WTC11 (cell line): ENCODE measurements at regions not wholly inside any gene's neighbourhood (a gene's known extent, or its start where the extent isn't known, plus 50 kb on each side); places are given as distances from the start of the nearest gene placed in this dataset.

ENCODE experiments used
- ATAC-seq: fragments of 200-7000 bp; cut with Tn5 transposase; 2 replicates; pipeline ENCODE4 v1.10.0; 2021; ENCODE audit warnings: mild to moderate bottlenecking, moderate library complexity
- CTCF ChIA-PET: fragments of 300-600 bp; sonication (Branson Sonifier 250); formaldehyde crosslinking; loops from one replicate; lab custom pipeline; 2021; ENCODE audit warnings: antibody characterized with exemption; lab: Charles Lee
- POLR2A ChIA-PET: fragments of 350-600 bp; sonication (Branson Sonifier 250); formaldehyde crosslinking; loops from one replicate; lab custom pipeline; 2021; ENCODE audit warnings: antibody characterized with exemption; lab: Charles Lee
- DNase-seq: peaks from one replicate; pipeline ENCODE4 v3.0.0; 2021; ENCODE audit warnings: low spot score
- H3K27ac Mint-ChIP-seq: 2 replicates; pipeline ENCODE4 v1.8.0; 2021; ENCODE audit warnings: mixed read lengths
- H3K27me3 Mint-ChIP-seq: 2 replicates; pipeline ENCODE4 v1.8.0; 2021; ENCODE audit warnings: low read depth, mild to moderate bottlenecking, moderate library complexity, mixed read lengths
- H3K36me3 Mint-ChIP-seq: 2 replicates; pipeline ENCODE4 v1.8.0; 2021; ENCODE audit warnings: mixed read lengths
- H3K4me1 Mint-ChIP-seq: 2 replicates; pipeline ENCODE4 v1.8.0; 2022; ENCODE audit warnings: mixed read lengths
- H3K4me3 Mint-ChIP-seq: 2 replicates; pipeline ENCODE4 v1.8.0; 2021; ENCODE audit warnings: mild to moderate bottlenecking, moderate library complexity, mixed read lengths
- H3K9me3 Mint-ChIP-seq: 2 replicates; pipeline ENCODE4 v1.8.0; 2021; ENCODE audit warnings: mixed read lengths
- EMX1 ChIP-seq: fragments of 250-450 bp; sonication (Bioruptor Pico); IDR thresholded peaks from 2 replicates; pipeline ENCODE4 v1.8.0; 2021; ENCODE audit warnings: mild to moderate bottlenecking
- GTF2I ChIP-seq: fragments of 250-450 bp; sonication (Bioruptor Pico); conservative IDR thresholded peaks from 2 replicates; pipeline ENCODE4 v1.4.0; 2021; ENCODE audit warnings: mild to moderate bottlenecking
- HMGA2 ChIP-seq: fragments of 250-450 bp; sonication (Bioruptor Pico); IDR thresholded peaks from 2 replicates; pipeline ENCODE4 v1.4.0; 2021; ENCODE audit warnings: mild to moderate bottlenecking, moderate library complexity
- NFYB ChIP-seq: sonication (generic); formaldehyde crosslinking; conservative IDR thresholded peaks from 2 replicates; pipeline ENCODE4 v1.8.0; 2022; ENCODE audit warnings: low read depth, missing genetic modification reagents
- PREB ChIP-seq: sonication (generic); formaldehyde crosslinking; IDR thresholded peaks from 2 replicates; pipeline ENCODE4 v1.8.1; 2022; ENCODE audit warnings: mild to moderate bottlenecking, missing genetic modification reagents, moderate library complexity, borderline replicate concordance
- SMAD3 ChIP-seq: sonication (generic); formaldehyde crosslinking; IDR thresholded peaks from 2 replicates; pipeline ENCODE4 v1.8.0; 2022; ENCODE audit warnings: missing genetic modification reagents, mild to moderate bottlenecking, borderline replicate concordance
- SMAD4 ChIP-seq: sonication (generic); formaldehyde crosslinking; IDR thresholded peaks from 2 replicates; pipeline ENCODE4 v1.8.0; 2022; ENCODE audit warnings: mild to moderate bottlenecking, missing genetic modification reagents
- TEAD4 ChIP-seq: sonication (generic); formaldehyde crosslinking; IDR thresholded peaks from 2 replicates; pipeline ENCODE4 v1.8.0; 2022; ENCODE audit warnings: mild to moderate bottlenecking, missing genetic modification reagents
- TP53 ChIP-seq: sonication (generic); formaldehyde crosslinking; IDR thresholded peaks from 2 replicates; pipeline ENCODE4 v1.8.1; 2023; ENCODE audit warnings: mild to moderate bottlenecking, missing genetic modification reagents
- ZBTB21 ChIP-seq: sonication (generic); formaldehyde crosslinking; IDR thresholded peaks from 2 replicates; pipeline ENCODE4 v1.8.1; 2023; ENCODE audit warnings: mild to moderate bottlenecking, missing genetic modification reagents, borderline replicate concordance
- ZNF138 ChIP-seq: sonication (generic); formaldehyde crosslinking; conservative IDR thresholded peaks from 2 replicates; pipeline ENCODE4 v1.8.1; 2022; ENCODE audit warnings: mild to moderate bottlenecking, moderate library complexity, missing genetic modification reagents
- ZNF281 ChIP-seq: sonication (generic); formaldehyde crosslinking; IDR thresholded peaks from 2 replicates; pipeline ENCODE4 v1.8.0; 2023; ENCODE audit warnings: mild to moderate bottlenecking, missing genetic modification reagents
- ZNF396 ChIP-seq: fragments of 250-450 bp; sonication (Bioruptor Pico); IDR thresholded peaks from 2 replicates; pipeline ENCODE4 v1.8.0; 2021; ENCODE audit warnings: mild to moderate bottlenecking, moderate library complexity, borderline replicate concordance
- ZNF416 ChIP-seq: fragments of 250-450 bp; sonication (Bioruptor Pico); IDR thresholded peaks from 2 replicates; pipeline ENCODE4 v1.9.0; 2021; ENCODE audit warnings: mild to moderate bottlenecking, inconsistent platforms
- ZSCAN18 ChIP-seq: fragments of 250-450 bp; sonication (Bioruptor Pico); IDR thresholded peaks from 2 replicates; pipeline ENCODE4 v2.1.2; 2022; ENCODE audit warnings: mild to moderate bottlenecking, moderate library complexity
- TF ChIP-seq, protein P1 (sequence below): fragments of 250-450 bp; sonication (Bioruptor Pico); IDR thresholded peaks from 2 replicates; pipeline ENCODE4 v1.9.0; 2021; ENCODE audit warnings: mild to moderate bottlenecking, borderline replicate concordance
- TF ChIP-seq, protein P2 (sequence below): fragments of 200-600 bp; IDR thresholded peaks from 2 replicates; pipeline ENCODE4 v1.8.0; 2022; ENCODE audit warnings: antibody characterized with exemption
- TF ChIP-seq, protein P3 (sequence below): sonication (generic); formaldehyde crosslinking; IDR thresholded peaks from 2 replicates; pipeline ENCODE4 v1.8.1; 2023; ENCODE audit warnings: mild to moderate bottlenecking, missing genetic modification reagents
- TF ChIP-seq, protein P4 (sequence below): sonication (generic); formaldehyde crosslinking; conservative IDR thresholded peaks from 2 replicates; pipeline ENCODE4 v1.8.1; 2023; ENCODE audit warnings: mild to moderate bottlenecking, low read depth, missing genetic modification reagents, moderate library complexity
- TF ChIP-seq, protein P5 (sequence below): sonication (generic); formaldehyde crosslinking; conservative IDR thresholded peaks from 2 replicates; pipeline ENCODE4 v1.8.1; 2022; ENCODE audit warnings: mild to moderate bottlenecking, missing genetic modification reagents

GRCh38 chr6:56724455-56724854, 81.8 kb upstream of the DST start:
- H3K36me3 Mint-ChIP-seq, result peaks cover 27% of the 10 kb centered on the region
- H3K9me3 Mint-ChIP-seq, result peaks cover 22% of the 10 kb centered on the region
- peaks cover 47% of the 10 kb centered on the region for H3K4me1 Mint-ChIP-seq
- H3K4me3 Mint-ChIP-seq, result no peak overlapping the region
- POLR2A ChIA-PET, result no interaction called here
- no peak for ATAC-seq
- CTCF ChIA-PET, result interaction anchor here (0.8 to 1.9 kb wide), 3 partner anchors 15 to 127 kb away, joined by 3 to 5 read pairs (median 3); no protein-coding TSS in a partner anchor
- TF ChIP-seq TP53 (CRISPR knock-in tag), result no peak
- no peak for TF ChIP-seq ZBTB21 (CRISPR knock-in tag)
- TF ChIP-seq, protein P1, sequence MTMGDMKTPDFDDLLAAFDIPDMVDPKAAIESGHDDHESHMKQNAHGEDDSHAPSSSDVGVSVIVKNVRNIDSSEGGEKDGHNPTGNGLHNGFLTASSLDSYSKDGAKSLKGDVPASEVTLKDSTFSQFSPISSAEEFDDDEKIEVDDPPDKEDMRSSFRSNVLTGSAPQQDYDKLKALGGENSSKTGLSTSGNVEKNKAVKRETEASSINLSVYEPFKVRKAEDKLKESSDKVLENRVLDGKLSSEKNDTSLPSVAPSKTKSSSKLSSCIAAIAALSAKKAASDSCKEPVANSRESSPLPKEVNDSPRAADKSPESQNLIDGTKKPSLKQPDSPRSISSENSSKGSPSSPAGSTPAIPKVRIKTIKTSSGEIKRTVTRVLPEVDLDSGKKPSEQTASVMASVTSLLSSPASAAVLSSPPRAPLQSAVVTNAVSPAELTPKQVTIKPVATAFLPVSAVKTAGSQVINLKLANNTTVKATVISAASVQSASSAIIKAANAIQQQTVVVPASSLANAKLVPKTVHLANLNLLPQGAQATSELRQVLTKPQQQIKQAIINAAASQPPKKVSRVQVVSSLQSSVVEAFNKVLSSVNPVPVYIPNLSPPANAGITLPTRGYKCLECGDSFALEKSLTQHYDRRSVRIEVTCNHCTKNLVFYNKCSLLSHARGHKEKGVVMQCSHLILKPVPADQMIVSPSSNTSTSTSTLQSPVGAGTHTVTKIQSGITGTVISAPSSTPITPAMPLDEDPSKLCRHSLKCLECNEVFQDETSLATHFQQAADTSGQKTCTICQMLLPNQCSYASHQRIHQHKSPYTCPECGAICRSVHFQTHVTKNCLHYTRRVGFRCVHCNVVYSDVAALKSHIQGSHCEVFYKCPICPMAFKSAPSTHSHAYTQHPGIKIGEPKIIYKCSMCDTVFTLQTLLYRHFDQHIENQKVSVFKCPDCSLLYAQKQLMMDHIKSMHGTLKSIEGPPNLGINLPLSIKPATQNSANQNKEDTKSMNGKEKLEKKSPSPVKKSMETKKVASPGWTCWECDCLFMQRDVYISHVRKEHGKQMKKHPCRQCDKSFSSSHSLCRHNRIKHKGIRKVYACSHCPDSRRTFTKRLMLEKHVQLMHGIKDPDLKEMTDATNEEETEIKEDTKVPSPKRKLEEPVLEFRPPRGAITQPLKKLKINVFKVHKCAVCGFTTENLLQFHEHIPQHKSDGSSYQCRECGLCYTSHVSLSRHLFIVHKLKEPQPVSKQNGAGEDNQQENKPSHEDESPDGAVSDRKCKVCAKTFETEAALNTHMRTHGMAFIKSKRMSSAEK (CRISPR knock-in tag), result no peak
- no peak for TF ChIP-seq ZNF416 (CRISPR knock-in tag)
- TF ChIP-seq PREB (CRISPR knock-in tag), result no peak
- TF ChIP-seq, protein P2, sequence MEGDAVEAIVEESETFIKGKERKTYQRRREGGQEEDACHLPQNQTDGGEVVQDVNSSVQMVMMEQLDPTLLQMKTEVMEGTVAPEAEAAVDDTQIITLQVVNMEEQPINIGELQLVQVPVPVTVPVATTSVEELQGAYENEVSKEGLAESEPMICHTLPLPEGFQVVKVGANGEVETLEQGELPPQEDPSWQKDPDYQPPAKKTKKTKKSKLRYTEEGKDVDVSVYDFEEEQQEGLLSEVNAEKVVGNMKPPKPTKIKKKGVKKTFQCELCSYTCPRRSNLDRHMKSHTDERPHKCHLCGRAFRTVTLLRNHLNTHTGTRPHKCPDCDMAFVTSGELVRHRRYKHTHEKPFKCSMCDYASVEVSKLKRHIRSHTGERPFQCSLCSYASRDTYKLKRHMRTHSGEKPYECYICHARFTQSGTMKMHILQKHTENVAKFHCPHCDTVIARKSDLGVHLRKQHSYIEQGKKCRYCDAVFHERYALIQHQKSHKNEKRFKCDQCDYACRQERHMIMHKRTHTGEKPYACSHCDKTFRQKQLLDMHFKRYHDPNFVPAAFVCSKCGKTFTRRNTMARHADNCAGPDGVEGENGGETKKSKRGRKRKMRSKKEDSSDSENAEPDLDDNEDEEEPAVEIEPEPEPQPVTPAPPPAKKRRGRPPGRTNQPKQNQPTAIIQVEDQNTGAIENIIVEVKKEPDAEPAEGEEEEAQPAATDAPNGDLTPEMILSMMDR, result no peak
- no peak for TF ChIP-seq SMAD4
- H3K27ac Mint-ChIP-seq, result no peak overlapping the region
- no peak for DNase-seq
- H3K27me3 Mint-ChIP-seq, result no peaks in the 10 kb centered on the region

GRCh38 chr6:56720882-56721281, 78.2 kb upstream of the DST start:
- peaks cover 55% of the 10 kb centered on the region for H3K4me1 Mint-ChIP-seq
- CTCF ChIA-PET, result no interaction called here
- TF ChIP-seq ZNF396 (no peak), EMX1 (no peak), ZNF138 (no peak), NFYB (CRISPR knock-in tag) (no peak), ZNF281 (CRISPR knock-in tag) (no peak), GTF2I (CRISPR knock-in tag) (no peak), SMAD3 (CRISPR knock-in tag) (no peak), HMGA2 (CRISPR knock-in tag) (no peak), ZSCAN18 (no peak), TEAD4 (CRISPR knock-in tag) (no peak)
- TF ChIP-seq, protein P3, sequence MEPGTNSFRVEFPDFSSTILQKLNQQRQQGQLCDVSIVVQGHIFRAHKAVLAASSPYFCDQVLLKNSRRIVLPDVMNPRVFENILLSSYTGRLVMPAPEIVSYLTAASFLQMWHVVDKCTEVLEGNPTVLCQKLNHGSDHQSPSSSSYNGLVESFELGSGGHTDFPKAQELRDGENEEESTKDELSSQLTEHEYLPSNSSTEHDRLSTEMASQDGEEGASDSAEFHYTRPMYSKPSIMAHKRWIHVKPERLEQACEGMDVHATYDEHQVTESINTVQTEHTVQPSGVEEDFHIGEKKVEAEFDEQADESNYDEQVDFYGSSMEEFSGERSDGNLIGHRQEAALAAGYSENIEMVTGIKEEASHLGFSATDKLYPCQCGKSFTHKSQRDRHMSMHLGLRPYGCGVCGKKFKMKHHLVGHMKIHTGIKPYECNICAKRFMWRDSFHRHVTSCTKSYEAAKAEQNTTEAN, result no peak
- TF ChIP-seq, protein P4, sequence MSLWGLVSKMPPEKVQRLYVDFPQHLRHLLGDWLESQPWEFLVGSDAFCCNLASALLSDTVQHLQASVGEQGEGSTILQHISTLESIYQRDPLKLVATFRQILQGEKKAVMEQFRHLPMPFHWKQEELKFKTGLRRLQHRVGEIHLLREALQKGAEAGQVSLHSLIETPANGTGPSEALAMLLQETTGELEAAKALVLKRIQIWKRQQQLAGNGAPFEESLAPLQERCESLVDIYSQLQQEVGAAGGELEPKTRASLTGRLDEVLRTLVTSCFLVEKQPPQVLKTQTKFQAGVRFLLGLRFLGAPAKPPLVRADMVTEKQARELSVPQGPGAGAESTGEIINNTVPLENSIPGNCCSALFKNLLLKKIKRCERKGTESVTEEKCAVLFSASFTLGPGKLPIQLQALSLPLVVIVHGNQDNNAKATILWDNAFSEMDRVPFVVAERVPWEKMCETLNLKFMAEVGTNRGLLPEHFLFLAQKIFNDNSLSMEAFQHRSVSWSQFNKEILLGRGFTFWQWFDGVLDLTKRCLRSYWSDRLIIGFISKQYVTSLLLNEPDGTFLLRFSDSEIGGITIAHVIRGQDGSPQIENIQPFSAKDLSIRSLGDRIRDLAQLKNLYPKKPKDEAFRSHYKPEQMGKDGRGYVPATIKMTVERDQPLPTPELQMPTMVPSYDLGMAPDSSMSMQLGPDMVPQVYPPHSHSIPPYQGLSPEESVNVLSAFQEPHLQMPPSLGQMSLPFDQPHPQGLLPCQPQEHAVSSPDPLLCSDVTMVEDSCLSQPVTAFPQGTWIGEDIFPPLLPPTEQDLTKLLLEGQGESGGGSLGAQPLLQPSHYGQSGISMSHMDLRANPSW (CRISPR knock-in tag), result no peak
- TF ChIP-seq, protein P5, sequence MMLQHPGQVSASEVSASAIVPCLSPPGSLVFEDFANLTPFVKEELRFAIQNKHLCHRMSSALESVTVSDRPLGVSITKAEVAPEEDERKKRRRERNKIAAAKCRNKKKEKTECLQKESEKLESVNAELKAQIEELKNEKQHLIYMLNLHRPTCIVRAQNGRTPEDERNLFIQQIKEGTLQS, result no peak

More at GRCh38 chr6:56720882-56721281, 78.2 kb upstream of the DST start:
- H3K27me3 Mint-ChIP-seq, result no peaks in the 10 kb centered on the region
- DNase-seq (no peak), ATAC-seq (no peak)
- POLR2A ChIA-PET, result no interaction called here
- H3K27ac Mint-ChIP-seq, result no peak overlapping the region
- peaks cover 35% of the 10 kb centered on the region for H3K9me3 Mint-ChIP-seq
- H3K4me3 Mint-ChIP-seq, result no peak overlapping the region
- peaks cover 40% of the 10 kb centered on the region for H3K36me3 Mint-ChIP-seq
